Thyroid gland (tissue), 4 donors: ENCODE measurements at regions not wholly inside any gene's neighbourhood (a gene's known extent, or its start where the extent isn't known, plus 50 kb on each side); places are given as distances from the start of the nearest gene placed in this dataset.

Experiments
- CTCF ChIP-seq, 6 experiments: fragments of 200-600 bp in 3 of 6; fragments of 450-650 bp in 3 of 6; sonication (generic) in 3 of 6; IDR thresholded peaks; one replicate each; pipeline ENCODE4 v1.5.1; 2016 to 2019; ENCODE audit warnings: antibody characterized with exemption in 6 of 6, mild to moderate bottlenecking in 2 of 6, inconsistent platforms in 1 of 6, moderate library complexity in 1 of 6
- POLR2A ChIP-seq, 2 donors: fragments of 450-650 bp; IDR thresholded peaks; one replicate each; pipeline ENCODE4 v1.6.1; 2017; ENCODE audit warnings: antibody characterized with exemption in 2 of 2, mild to moderate bottlenecking in 2 of 2, moderate library complexity in 1 of 2

GRCh38 chr12:124229520-124229919, 65.4 kb upstream of the RFLNA start:
- TF ChIP-seq CTCF (IDR thresholded peaks at IDR 0.05): no peak
- no peak for TF ChIP-seq POLR2A (IDR thresholded peaks at IDR 0.05)
